DOHH2 (cell line): ENCODE measurements at regions not wholly inside any gene's neighbourhood (a gene's known extent, or its start where the extent isn't known, plus 50 kb on each side); places are given as distances from the start of the nearest gene placed in this dataset.

Experiments used
- H3F3A ChIP-seq: fragments of 200-600 bp; sonication (generic), shearing (Covaris generic); 2 replicates; pipeline ENCODE4 v1.6.0; 2016; ENCODE audit warnings: antibody characterized with exemption, mild to moderate bottlenecking; ENCODE audit not compliant: control insufficient read depth, insufficient read depth
- H3K27ac ChIP-seq: fragments of 200-600 bp; sonication (generic); 2 replicates; pipeline ENCODE4 v1.5.1; 2014; ENCODE audit warnings: low read depth, mild to moderate bottlenecking, low read length, moderate library complexity
- H3K27me3 ChIP-seq: fragments of 200-600 bp; sonication (generic); 2 replicates; pipeline ENCODE4 v1.6.1; 2014; ENCODE audit warnings: mild to moderate bottlenecking, low read length, mixed read lengths; ENCODE audit not compliant: control insufficient read depth
- H3K36me3 ChIP-seq: fragments of 200-600 bp; sonication (generic); 2 replicates; pipeline ENCODE4 v1.6.1; 2014; ENCODE audit warnings: mild to moderate bottlenecking, low read length, moderate library complexity, mixed read lengths; ENCODE audit not compliant: control insufficient read depth
- H3K4me1 ChIP-seq: fragments of 200-600 bp; sonication (generic); 2 replicates; pipeline ENCODE4 v1.6.1; 2014; ENCODE audit warnings: mild to moderate bottlenecking, low read length, mixed read lengths; ENCODE audit not compliant: control insufficient read depth
- H3K4me2 ChIP-seq: fragments of 200-600 bp; sonication (generic); 2 replicates; pipeline ENCODE4 v1.6.0; 2014; ENCODE audit warnings: mild to moderate bottlenecking, low read length, moderate library complexity
- H3K4me3 ChIP-seq: fragments of 200-600 bp; sonication (generic); 2 replicates; pipeline ENCODE4 v1.5.1; 2014; ENCODE audit warnings: mild to moderate bottlenecking, low read length, mixed read lengths
- H3K79me2 ChIP-seq: fragments of 200-600 bp; sonication (generic); 2 replicates; pipeline ENCODE4 v1.6.1; 2014; ENCODE audit warnings: mild to moderate bottlenecking, low read length, mixed read lengths; ENCODE audit not compliant: control insufficient read depth
- H3K9me2 ChIP-seq: fragments of 200-600 bp; sonication (generic); replicated peaks from 2 replicates; pipeline ENCODE4 v1.6.1; 2014; ENCODE audit warnings: mild to moderate bottlenecking, low read length, mixed read lengths; ENCODE audit not compliant: control insufficient read depth
- H3K9me3 ChIP-seq: fragments of 200-600 bp; sonication (generic); 2 replicates; pipeline ENCODE4 v1.6.1; 2014; ENCODE audit warnings: antibody characterized with exemption, low read length, mixed read lengths; ENCODE audit not compliant: control insufficient read depth, insufficient read depth
- H4K20me1 ChIP-seq: fragments of 200-600 bp; sonication (generic); 2 replicates; pipeline ENCODE4 v1.6.0; 2014; ENCODE audit warnings: low read depth, mild to moderate bottlenecking, antibody characterized with exemption, low read length, moderate library complexity; ENCODE audit not compliant: control insufficient read depth, insufficient read depth
- CTCF ChIP-seq: fragments of 200-600 bp; sonication (generic); IDR thresholded peaks from one replicate; pipeline ENCODE4 v1.5.1; 2014; ENCODE audit warnings: antibody characterized with exemption, mild to moderate bottlenecking, low read depth, low read length; ENCODE audit not compliant: poor library complexity, severe bottlenecking
- EZH2phosphoT487 ChIP-seq: fragments of 200-600 bp; sonication (generic); IDR thresholded peaks from 2 replicates; pipeline ENCODE4 v1.6.1; 2017; ENCODE audit warnings: borderline replicate concordance, mild to moderate bottlenecking, antibody characterized with exemption, low read length, moderate library complexity, mixed read lengths

GRCh38 chr3:86695752-86696151 is 295.2 kb downstream of the VGLL3 start:
- Histone ChIP-seq H3K27me3 (no peaks in the 10 kb centered on the region), H3K4me3 (no peak overlapping the region)
- TF ChIP-seq EZH2phosphoT487 (no peak), CTCF (no peak)

DNA sequence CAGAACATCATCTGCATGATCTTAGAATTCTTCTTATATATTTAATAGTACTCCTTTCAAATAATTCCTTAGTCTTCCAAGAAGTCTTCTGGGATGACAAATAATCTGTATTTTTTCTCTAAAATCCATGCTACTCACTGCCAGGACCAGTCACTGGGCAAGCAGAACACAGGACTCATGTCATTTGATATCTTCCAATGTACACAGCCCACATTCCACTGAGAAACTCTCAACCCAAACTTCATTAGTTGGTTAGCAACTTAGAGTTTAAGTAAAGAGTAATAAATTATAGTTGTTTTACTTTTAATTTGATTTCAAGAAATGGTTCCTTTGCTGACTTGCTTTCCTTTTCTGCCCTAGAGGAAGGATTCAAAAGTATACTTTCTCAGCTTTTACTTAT is 317.0 kb downstream of the VGLL3 start:
- no peaks in the 10 kb centered on the region for H3K79me2 ChIP-seq
- H3K4me2 ChIP-seq: no peak overlapping the region
- no peaks in the 10 kb centered on the region for H4K20me1 ChIP-seq
- no peaks in the 10 kb centered on the region for H3K9me2 ChIP-seq
- no peaks in the 10 kb centered on the region for H3K4me1 ChIP-seq
- no peaks in the 10 kb centered on the region for H3F3A ChIP-seq
- no peaks in the 10 kb centered on the region for H3K9me3 ChIP-seq
- H3K27ac ChIP-seq: no peak overlapping the region
- TF ChIP-seq EZH2phosphoT487: no peak
- TF ChIP-seq CTCF: no peak
- no peaks in the 10 kb centered on the region for H3K27me3 ChIP-seq
- no peaks in the 10 kb centered on the region for H3K36me3 ChIP-seq
- H3K4me3 ChIP-seq: no peak overlapping the region

More at GRCh38 chr3:86695752-86696151, 295.2 kb downstream of the VGLL3 start:
- Histone ChIP-seq H3K9me2 (no peaks in the 10 kb centered on the region), H3K9me3 (no peaks in the 10 kb centered on the region), H4K20me1 (no peaks in the 10 kb centered on the region), H3K4me2 (no peak overlapping the region), H3K27ac (no peak overlapping the region), H3F3A (no peaks in the 10 kb centered on the region), H3K36me3 (no peaks in the 10 kb centered on the region), H3K4me1 (no peaks in the 10 kb centered on the region), H3K79me2 (no peaks in the 10 kb centered on the region)

DNA sequence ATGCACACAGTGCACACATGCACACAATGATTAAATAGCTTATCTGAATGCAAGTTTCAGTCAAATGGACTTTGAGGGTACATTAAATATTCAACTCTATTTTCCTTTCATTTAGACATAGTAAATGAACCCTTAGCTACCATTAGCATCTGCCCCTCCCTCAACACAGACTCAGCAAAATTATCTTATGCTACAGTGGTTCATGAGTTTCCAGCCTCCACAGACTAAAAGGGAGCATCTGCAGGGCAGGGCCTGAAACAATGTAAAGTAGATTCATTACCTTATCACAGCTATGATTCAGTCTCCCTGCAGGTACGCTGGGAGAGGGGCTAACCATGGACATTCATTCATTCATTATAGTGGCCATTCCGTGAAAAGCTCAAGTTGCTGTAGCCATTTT is 329.1 kb downstream of the VGLL3 start:
- Histone ChIP-seq H3K79me2 (no peaks in the 10 kb centered on the region), H3K27ac (no peak overlapping the region), H3K9me3 (no peaks in the 10 kb centered on the region), H3K4me3 (no peak overlapping the region), H3F3A (no peaks in the 10 kb centered on the region), H3K36me3 (no peaks in the 10 kb centered on the region), H3K4me2 (no peak overlapping the region), H4K20me1 (no peaks in the 10 kb centered on the region), H3K4me1 (no peaks in the 10 kb centered on the region), H3K27me3 (no peaks in the 10 kb centered on the region), H3K9me2 (no peaks in the 10 kb centered on the region)
- TF ChIP-seq CTCF (no peak), EZH2phosphoT487 (no peak)

DNA sequence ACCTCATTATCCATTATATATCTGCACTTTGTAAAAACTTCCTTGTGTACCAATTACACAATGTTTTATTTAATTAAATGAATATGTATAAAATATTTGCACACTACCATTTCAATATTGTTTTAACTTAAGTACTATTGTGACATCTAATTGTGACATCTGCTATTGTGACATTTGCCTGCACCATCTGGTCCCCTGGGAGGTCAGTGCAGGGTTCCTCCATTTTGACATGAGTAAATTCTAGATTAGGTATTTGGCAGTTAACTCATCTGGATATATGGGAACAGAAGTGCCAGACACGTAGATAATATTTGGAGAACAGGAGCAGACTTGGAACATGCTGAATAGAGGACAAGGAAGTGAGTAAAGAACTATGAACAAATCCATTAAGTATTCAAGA is 332.1 kb downstream of the VGLL3 start:
- Histone ChIP-seq H3K36me3 (no peaks in the 10 kb centered on the region), H4K20me1 (no peaks in the 10 kb centered on the region)

More for the DNA sequence above, 332.1 kb downstream of the VGLL3 start:
- no peak overlapping the region for H3K4me2 ChIP-seq
- H3K9me3 ChIP-seq: no peaks in the 10 kb centered on the region
- no peak for TF ChIP-seq EZH2phosphoT487
- no peak for TF ChIP-seq CTCF
- H3K9me2 ChIP-seq: no peaks in the 10 kb centered on the region
- no peaks in the 10 kb centered on the region for H3F3A ChIP-seq
- no peak overlapping the region for H3K4me3 ChIP-seq
- H3K27ac ChIP-seq: no peak overlapping the region
- no peaks in the 10 kb centered on the region for H3K4me1 ChIP-seq
- no peaks in the 10 kb centered on the region for H3K79me2 ChIP-seq
- H3K27me3 ChIP-seq: no peaks in the 10 kb centered on the region
